ENCODE measurements at regions not wholly inside any gene's neighbourhood (a gene's known extent, or its start where the extent isn't known, plus 50 kb on each side); places are given as distances from the start of the nearest gene placed in this dataset.

GRCh38 chr18:2168022-2168421 lies 403.3 kb downstream of the METTL4 start:
- TF ChIP-seq, protein P1, sequence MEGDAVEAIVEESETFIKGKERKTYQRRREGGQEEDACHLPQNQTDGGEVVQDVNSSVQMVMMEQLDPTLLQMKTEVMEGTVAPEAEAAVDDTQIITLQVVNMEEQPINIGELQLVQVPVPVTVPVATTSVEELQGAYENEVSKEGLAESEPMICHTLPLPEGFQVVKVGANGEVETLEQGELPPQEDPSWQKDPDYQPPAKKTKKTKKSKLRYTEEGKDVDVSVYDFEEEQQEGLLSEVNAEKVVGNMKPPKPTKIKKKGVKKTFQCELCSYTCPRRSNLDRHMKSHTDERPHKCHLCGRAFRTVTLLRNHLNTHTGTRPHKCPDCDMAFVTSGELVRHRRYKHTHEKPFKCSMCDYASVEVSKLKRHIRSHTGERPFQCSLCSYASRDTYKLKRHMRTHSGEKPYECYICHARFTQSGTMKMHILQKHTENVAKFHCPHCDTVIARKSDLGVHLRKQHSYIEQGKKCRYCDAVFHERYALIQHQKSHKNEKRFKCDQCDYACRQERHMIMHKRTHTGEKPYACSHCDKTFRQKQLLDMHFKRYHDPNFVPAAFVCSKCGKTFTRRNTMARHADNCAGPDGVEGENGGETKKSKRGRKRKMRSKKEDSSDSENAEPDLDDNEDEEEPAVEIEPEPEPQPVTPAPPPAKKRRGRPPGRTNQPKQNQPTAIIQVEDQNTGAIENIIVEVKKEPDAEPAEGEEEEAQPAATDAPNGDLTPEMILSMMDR (IDR thresholded peaks at IDR 0.05; ENCODE audit: low read depth, low read length): no peak
- H3K4me3 ChIP-seq (ENCODE audit: low read depth, low read length): no peak overlapping the region

DNA sequence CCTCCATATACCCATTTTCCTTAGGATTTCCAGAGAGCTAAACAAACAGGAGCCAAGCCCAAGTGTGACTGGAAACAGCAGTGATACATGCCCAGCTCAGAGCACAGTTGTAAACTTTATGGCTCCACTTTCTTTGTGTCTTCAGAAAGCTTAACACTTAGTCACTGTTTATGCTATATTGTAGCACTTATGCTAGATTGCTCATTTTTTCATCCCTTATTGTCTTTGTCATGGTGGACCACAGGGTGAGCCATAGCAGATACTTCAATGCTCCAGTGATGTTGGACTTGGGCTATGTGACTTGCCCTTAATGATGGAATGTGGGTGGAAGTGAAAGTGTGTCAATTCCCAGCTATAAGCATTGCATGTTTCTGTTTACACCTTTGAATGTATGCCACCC lies 401.6 kb downstream of the METTL4 start:
- TF ChIP-seq, protein P1 (IDR thresholded peaks at IDR 0.05; ENCODE audit: low read depth, low read length): no peak
- H3K4me3 ChIP-seq (ENCODE audit: low read depth, low read length): no peak overlapping the region

DNA sequence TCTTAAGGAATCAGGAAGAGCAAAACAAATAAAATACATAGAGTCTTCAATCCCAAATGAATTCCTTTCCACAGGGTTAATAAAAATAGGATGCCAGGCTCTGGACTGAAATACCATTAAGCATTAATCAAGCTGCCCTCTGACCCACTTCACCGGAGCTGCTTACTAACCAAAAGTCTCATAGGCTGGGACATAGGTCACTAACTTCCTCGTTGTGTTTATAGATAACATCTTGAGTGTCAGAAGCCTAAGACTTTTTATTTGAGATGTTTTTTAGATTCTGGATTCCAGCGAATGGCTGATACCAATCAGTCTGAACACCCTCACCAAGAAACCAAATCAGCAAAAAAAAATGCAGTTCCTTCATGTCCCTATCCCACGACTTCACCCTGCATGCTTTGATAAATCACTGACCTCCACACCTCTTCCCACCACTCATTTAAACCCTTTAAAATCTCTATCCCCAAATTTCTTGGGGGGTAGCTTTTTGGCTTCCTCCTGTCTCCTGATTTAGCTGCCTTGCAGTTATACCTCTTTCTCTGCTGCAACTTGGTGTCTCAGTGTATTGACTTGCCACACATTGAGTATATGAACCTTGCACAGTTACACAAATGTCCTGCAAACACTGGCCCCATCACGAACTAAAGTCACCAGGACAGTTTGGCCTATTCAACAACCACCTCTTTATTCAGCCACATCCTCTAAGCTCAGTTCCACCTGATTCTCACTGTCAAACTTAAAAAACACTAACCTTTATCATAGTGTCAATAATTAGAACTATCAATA lies 399.3 kb downstream of the METTL4 start:
- H3K4me3 ChIP-seq (ENCODE audit: low read depth, low read length): no peak overlapping the region
- TF ChIP-seq, protein P1 (IDR thresholded peaks at IDR 0.05; ENCODE audit: low read depth, low read length): no peak

DNA sequence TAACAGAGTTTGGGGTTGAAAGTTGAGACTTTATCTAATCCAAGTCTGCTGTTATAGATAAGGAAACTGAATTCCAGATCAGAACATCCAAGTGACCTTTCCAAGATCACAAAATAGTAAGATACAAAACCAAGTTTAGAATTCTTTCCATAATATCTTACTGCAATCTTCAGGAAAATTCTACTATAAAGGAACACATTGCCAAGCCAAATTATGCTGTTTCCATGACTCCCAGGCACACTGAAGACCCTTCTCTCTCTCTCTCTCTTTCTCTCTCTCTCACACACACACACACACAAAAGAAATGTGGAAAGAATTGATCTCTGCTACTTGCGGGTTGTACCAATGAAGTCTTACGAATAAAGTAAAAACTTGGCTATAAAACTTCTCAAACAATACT lies 398.4 kb downstream of the METTL4 start:
- TF ChIP-seq, protein P1 (IDR thresholded peaks at IDR 0.05; ENCODE audit: low read depth, low read length): no peak
- H3K4me3 ChIP-seq (ENCODE audit: low read depth, low read length): no peak overlapping the region

DNA sequence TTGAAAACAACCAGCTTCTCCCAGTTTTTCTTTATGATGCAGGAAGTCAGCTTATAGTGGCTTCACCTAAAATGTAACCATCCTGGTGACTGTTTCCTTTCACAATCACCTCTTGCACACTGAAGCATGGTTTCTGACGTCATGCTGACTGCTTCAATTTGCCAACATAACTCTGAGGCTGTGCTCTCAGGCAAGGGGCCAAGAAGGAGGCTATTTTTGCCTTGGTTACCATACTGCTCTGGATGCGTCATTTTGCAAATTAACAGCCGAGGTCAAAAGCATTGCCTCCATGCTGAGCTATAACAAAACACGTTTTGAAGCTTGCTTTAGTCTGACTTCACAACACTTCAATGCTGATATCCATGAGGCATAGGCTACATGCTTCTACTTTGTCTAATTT lies 397.8 kb downstream of the METTL4 start:
- H3K4me3 ChIP-seq (ENCODE audit: low read depth, low read length): no peak overlapping the region
- TF ChIP-seq, protein P1 (IDR thresholded peaks at IDR 0.05; ENCODE audit: low read depth, low read length): no peak

GRCh38 chr18:2178036-2178435 lies 393.3 kb downstream of the METTL4 start:
- H3K4me3 ChIP-seq (ENCODE audit: low read depth, low read length): no peak overlapping the region
- TF ChIP-seq, protein P1 (IDR thresholded peaks at IDR 0.05; ENCODE audit: low read depth, low read length): no peak

DNA sequence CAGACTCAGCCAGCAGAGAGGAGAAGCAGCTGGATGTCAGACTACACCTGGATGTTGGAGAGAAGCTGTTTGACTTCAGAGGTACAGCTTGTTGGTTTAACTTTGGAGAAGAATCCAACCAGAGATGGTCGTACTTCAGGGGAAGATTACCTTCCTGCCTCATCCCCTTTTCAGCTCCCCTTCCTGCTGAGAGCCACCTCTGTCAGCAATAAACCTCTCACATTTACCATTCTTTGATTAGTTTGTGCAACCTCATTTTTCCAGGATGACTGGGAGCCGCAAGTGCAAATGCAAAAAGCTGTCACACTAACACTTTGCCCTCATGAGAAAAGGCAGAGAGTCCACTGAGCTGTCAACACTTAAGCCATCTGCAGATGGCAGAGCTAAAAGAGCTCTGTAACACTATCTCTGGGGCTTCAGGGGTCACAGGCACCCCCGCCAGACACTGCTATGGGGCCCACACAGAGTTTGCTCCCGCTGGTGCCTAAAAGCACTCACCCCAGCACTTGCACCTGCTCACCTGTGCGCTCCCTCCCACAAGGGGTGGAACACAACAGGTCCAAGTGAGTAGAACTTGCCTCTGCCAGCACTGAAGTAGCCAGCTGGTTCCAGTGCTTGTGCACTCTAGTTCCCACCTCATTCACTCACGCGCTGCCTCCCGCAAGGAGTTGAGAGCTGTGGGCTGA lies 391.7 kb downstream of the METTL4 start:
- TF ChIP-seq, protein P1 (IDR thresholded peaks at IDR 0.05; ENCODE audit: low read depth, low read length): no peak
- no peak overlapping the region for H3K4me3 ChIP-seq (ENCODE audit: low read depth, low read length)

All from WI38 (cell line).